Common myeloid progenitor, CD34-positive (primary cell): ENCODE measurements at regions not wholly inside any gene's neighbourhood (a gene's known extent, or its start where the extent isn't known, plus 50 kb on each side); places are given as distances from the start of the nearest gene placed in this dataset.

Experiments
- CTCF ChIA-PET: fragments of 350-600 bp; sonication (Branson Sonifier 250); formaldehyde crosslinking; loops from one replicate; lab custom pipeline; 2021; ENCODE audit warnings: antibody characterized with exemption; lab: Charles Lee
- POLR2A ChIA-PET: fragments of 350-600 bp; sonication (Branson Sonifier 250); formaldehyde crosslinking; loops from one replicate; lab custom pipeline; 2021; ENCODE audit warnings: antibody characterized with exemption; lab: Charles Lee
- DNase-seq, 3 donors: peaks; one replicate each; pipeline versions ENCODE4 v3.0.0 to v3.0.0-alpha.2; 2013
- H3K27ac ChIP-seq, 2 experiments: 1 replicate in 1 of 2; 2 replicates in 1 of 2; pipeline ENCODE4 v1.7.0; 2013; ENCODE audit warnings: inconsistent platforms in 2 of 2, low read length in 2 of 2, mild to moderate bottlenecking in 2 of 2, low read depth in 1 of 2, moderate library complexity in 1 of 2; ENCODE audit not compliant: severe bottlenecking in 2 of 2, insufficient read depth in 1 of 2, poor library complexity in 1 of 2
- H3K27me3 ChIP-seq, 5 experiments: replicated peaks in 2 of 5; 1 replicate in 3 of 5; 2 replicates in 2 of 5; pipeline versions ENCODE4 v1.6.1 to v1.7.0; 2013; ENCODE audit warnings: low read length in 4 of 5, mild to moderate bottlenecking in 2 of 5, moderate library complexity in 2 of 5, inconsistent platforms in 1 of 5; ENCODE audit not compliant: insufficient read depth in 5 of 5, control insufficient read depth in 4 of 5
- H3K36me3 ChIP-seq, 4 experiments: 1 replicate in 2 of 4; 2 replicates in 2 of 4; pipeline versions ENCODE4 v1.6.1 to v1.7.0; 2013; ENCODE audit warnings: low read length in 3 of 4, control low read depth in 1 of 4, mild to moderate bottlenecking in 1 of 4; ENCODE audit not compliant: control insufficient read depth in 4 of 4, insufficient read depth in 4 of 4
- H3K4me1 ChIP-seq, 4 experiments: 1 replicate in 3 of 4; 2 replicates in 1 of 4; pipeline versions ENCODE4 v1.6.1 to v1.7.1; 2013; ENCODE audit warnings: low read length in 3 of 4, mild to moderate bottlenecking in 3 of 4, control low read depth in 1 of 4, inconsistent platforms in 1 of 4, moderate library complexity in 1 of 4; ENCODE audit not compliant: control insufficient read depth in 4 of 4, insufficient read depth in 4 of 4; ENCODE audit errors: control extremely low read depth in 1 of 4
- H3K4me3 ChIP-seq, 7 experiments: 1 replicate in 4 of 7; 2 replicates in 3 of 7; pipeline versions ENCODE4 v1.5.1 to v1.7.0; 2013; ENCODE audit warnings: mild to moderate bottlenecking in 7 of 7, low read length in 6 of 7, moderate library complexity in 6 of 7, inconsistent platforms in 2 of 7, low read depth in 2 of 7, control low read depth in 1 of 7; ENCODE audit not compliant: insufficient read depth in 4 of 7, control insufficient read depth in 1 of 7; ENCODE audit errors: extremely low read depth in 1 of 7
- H3K9me3 ChIP-seq, 5 experiments: 1 replicate in 4 of 5; 2 replicates in 1 of 5; pipeline versions ENCODE4 v1.6.1 to v1.7.1; 2013; ENCODE audit warnings: low read length in 4 of 5, mild to moderate bottlenecking in 2 of 5, inconsistent platforms in 1 of 5, low read depth in 1 of 5, moderate library complexity in 1 of 5; ENCODE audit not compliant: control insufficient read depth in 4 of 5, insufficient read depth in 2 of 5; ENCODE audit errors: control extremely low read depth in 1 of 5
- WGBS: methylation state at CpG from one replicate; pipeline ENCODE4 v1.1.5; 2013; ENCODE audit not compliant: insufficient coverage; 5-methylcytosine and 5-hydroxymethylcytosine counted together

DNA sequence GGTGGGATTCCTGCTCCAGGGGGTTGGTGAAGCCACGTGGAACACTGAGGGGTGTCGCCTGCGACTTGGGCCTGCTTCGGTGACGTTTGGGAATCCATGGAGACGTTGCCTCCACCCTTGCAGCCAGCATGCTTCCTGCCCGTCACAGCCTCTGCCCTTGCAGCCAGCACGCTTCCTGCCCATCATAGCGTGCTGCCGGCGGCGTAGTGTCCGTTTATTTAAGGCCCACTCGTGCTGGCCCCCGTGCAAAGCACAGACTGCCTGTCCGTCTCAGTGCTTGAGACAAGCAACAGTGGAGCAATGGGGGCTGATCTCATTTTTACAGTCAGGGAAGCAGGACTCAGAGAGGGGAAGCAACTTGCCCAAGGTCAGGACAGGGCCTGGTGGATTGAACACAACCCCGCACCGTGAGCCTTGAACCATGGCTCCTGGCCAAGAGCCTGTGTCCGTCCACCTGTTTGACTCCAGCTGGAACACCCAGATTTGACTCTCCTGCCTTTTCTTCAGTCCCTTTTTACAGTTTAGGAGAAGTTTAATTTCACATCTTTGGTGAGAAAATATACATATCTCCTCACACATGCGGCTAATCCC lies 149.6 kb downstream of the TEX29 start:
- POLR2A ChIA-PET, result no interaction called here
- no peaks in the 10 kb centered on the region for H3K36me3 ChIP-seq
- 85% methylated on average over 18 of the region's 20 CpGs for WGBS
- no peak overlapping the region for H3K27ac ChIP-seq
- peaks cover 0 to 6% (median 0%) of the 10 kb centered on the region in 5 experiments for H3K9me3 ChIP-seq
- H3K27me3 ChIP-seq, result peaks cover 0 to 25% (median 2%) of the 10 kb centered on the region in 5 experiments
- CTCF ChIA-PET, result no interaction called here
- H3K4me3 ChIP-seq, result no peak overlapping the region
- no peaks in the 10 kb centered on the region for H3K4me1 ChIP-seq
- DNase-seq, result no peak

DNA sequence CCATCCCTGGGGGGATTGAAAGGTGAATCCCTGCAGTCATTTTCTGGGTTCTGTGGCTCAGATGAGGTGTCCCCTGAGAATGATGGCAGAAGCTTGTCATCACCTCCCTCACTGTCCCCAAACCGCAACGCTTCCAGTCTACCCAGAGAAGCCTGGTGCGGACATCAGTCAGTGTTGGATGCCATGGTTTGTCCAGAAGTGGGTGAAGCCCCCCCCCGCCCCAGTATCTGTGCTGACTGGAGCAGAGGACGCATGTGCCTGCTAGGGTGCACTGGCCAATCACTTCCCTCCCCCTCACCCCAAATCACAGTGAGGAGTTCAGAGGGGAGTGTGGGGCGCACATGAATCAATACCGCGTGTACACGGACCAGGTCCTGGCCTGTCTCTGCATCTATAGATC lies 150.5 kb downstream of the TEX29 start:
- ChIA-PET CTCF (no interaction called here), POLR2A (no interaction called here)
- peaks cover 0 to 6% (median 0%) of the 10 kb centered on the region in 5 experiments for H3K9me3 ChIP-seq
- no peaks in the 10 kb centered on the region for H3K36me3 ChIP-seq
- no peak for DNase-seq
- WGBS, result 98% methylated on average over 7 of the region's 9 CpGs
- no peak overlapping the region for H3K4me3 ChIP-seq
- no peak overlapping the region for H3K27ac ChIP-seq
- H3K4me1 ChIP-seq, result no peaks in the 10 kb centered on the region
- H3K27me3 ChIP-seq, result peaks cover 0 to 22% (median 2%) of the 10 kb centered on the region in 5 experiments

DNA sequence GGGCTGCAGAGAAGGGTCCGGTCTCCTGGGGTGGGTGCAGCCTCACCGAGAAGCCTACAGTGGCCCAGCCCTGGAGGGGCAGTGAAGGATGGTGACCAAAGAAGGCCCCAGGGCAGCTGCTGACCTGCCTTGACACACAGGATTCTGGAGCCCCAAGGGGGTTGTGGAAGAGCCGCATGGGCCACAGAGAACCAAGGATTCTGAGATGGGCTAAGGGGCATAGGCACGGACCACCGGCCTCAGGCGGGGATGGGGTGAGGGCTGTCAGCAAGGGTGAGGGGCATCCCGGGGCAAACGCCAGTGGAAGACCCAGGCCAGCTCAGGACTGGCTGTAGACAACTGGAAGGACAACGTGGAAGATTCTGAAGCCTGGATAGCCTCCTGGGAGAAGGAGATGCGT lies 151.6 kb downstream of the TEX29 start:
- no peaks in the 10 kb centered on the region for H3K36me3 ChIP-seq
- H3K27me3 ChIP-seq, result peaks cover 0 to 16% (median 0%) of the 10 kb centered on the region in 5 experiments
- no peaks in the 10 kb centered on the region for H3K4me1 ChIP-seq
- H3K9me3 ChIP-seq, result no peaks in the 10 kb centered on the region
- CTCF ChIA-PET, result interaction anchor here (1.9 to 3.9 kb wide), 2 partner anchors 12 to 971 kb away, joined by 5 to 33 read pairs; no protein-coding TSS in a partner anchor
- 94% methylated on average over 10 of the region's 10 CpGs for WGBS
- no peak overlapping the region for H3K4me3 ChIP-seq
- POLR2A ChIA-PET, result no interaction called here
- no peak for DNase-seq
- no peak overlapping the region for H3K27ac ChIP-seq

DNA sequence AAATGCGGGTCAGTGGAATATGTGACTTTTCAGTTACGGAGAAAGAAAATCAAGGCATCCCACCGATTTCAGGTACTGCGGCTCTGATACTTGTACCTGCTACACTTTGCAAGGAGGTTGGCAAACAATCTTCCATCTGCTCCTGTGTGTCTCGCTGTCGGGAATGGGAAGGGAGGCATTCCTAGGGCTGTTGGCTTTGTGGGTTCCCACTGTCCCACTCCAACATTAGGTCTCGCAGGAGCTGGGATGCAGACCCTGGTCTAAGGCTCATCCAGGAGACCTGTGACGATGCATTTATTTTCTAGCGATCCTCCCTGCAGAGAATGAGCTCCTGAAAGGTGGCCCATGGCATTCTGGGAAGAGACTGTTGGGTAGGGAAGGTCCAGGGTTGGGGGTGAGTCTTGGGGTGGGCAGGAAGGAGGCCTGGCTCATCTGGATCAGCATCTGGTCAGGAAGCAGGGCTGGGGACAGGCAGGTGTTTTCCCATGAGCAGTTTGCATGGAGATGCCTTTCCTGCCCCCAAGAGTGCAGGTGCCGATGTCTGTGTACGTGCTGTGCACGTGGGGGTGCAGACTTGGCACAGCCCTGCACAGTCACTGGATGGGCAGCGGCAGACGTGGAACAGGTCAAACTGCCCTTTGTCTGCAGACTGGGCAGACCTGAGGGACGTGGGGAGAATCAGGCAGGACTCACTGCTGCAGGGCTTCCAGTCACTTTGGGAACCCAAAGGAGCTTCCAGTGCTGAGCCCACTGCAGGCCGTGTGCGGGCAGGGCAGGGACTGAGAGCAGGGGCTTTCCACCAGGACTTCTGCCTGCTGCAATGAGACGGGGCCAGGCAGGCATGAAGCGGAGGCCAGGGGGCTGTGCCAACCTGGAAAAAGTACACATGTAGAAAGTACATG lies 152.4 kb downstream of the TEX29 start:
- Histone ChIP-seq H3K9me3 (no peaks in the 10 kb centered on the region), H3K4me1 (no peaks in the 10 kb centered on the region), H3K36me3 (no peaks in the 10 kb centered on the region), H3K4me3 (no peak overlapping the region), H3K27ac (no peak overlapping the region), H3K27me3 (peaks cover 0 to 8% (median 0%) of the 10 kb centered on the region in 5 experiments)
- POLR2A ChIA-PET, result no interaction called here
- WGBS, result 84% methylated on average over 13 of the region's 19 CpGs
- DNase-seq, result no peak
- CTCF ChIA-PET, result interaction anchor here (1.9 to 3.9 kb wide), 3 partner anchors 13 to 974 kb away, joined by 5 to 33 read pairs (median 6); no protein-coding TSS in a partner anchor

DNA sequence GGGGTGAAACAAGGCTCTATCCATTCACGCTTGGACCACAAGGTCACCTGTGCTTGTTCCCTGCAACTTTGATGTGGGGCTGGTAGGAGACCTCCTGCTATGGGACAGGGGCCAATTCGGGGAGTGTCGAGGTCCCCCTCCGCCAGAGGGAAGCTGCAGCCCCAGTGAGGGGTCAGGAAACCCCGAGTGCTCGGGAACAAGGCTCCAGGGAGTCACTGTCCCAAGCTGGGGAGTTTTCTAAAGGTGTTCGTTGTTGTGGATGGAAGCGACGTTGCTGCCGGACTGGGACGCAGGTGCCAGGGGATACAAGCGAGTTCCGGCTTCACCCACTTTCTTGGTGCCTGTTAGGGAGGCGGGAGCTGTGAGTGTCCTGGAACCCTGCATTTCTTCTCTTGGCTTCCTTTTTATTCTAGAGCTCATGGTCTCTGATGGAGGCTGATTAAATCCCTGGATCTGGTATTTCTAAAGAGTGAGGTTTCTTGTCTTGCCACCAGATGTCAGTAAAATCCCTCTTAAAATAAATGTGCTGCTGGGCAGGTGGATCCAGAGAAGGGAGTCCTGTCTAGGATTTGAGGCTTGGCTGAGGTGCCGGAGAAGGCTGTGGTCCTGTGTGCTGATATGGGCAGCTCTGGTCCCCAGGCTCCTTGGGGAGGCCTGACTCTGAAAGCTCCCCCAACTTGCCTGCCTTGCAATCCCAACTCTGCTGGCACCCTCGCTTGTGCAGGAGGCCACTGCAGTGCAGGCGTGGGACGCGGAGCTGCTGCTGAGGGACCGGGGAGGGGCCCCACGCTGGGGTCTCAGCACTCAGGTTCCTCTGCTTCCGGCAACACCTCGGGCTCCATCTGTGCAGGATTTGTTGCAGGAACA lies 153.9 kb downstream of the TEX29 start:
- no peaks in the 10 kb centered on the region for H3K36me3 ChIP-seq
- no peak overlapping the region for H3K27ac ChIP-seq
- no peaks in the 10 kb centered on the region for H3K4me1 ChIP-seq
- DNase-seq, result peak; percentile 20 to 60 (median 52)
- CTCF ChIA-PET, result interaction anchor here (0.7 to 3.9 kb wide), 11 partner anchors 9 to 1134 kb away, joined by 3 to 33 read pairs (median 3); no protein-coding TSS in a partner anchor
- POLR2A ChIA-PET, result no interaction called here
- no peak overlapping the region for H3K4me3 ChIP-seq
- H3K27me3 ChIP-seq, result peaks cover 0 to 5% (median 0%) of the 10 kb centered on the region in 5 experiments
- H3K9me3 ChIP-seq, result no peaks in the 10 kb centered on the region
- WGBS, result 75% methylated on average over 17 of the region's 23 CpGs

DNA sequence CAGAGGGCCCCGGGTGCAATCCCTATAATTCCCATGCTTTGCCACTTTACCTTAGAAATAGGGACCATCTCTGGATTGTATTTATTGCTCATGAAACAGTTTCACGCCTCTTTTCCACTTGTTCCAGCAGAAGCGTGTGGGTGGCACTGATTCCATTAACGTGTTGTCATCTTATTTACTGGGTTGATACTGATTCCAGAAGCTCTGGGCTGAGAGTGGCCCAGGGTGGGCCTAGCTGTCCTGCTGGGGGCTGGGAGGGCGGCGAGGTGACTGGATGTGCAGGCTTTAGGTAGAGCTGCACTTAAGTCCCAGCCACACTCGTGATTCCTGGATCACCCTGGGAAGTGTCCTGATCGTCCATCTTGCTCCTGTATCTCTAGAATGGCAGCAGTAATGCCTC lies 155.0 kb downstream of the TEX29 start:
- ChIA-PET CTCF (interaction anchor here (1.5 to 2.5 kb wide), 2 partner anchors 961 to 968 kb away, joined by 3 to 20 read pairs; no protein-coding TSS in a partner anchor), POLR2A (no interaction called here)
- no peak overlapping the region for H3K27ac ChIP-seq
- no peaks in the 10 kb centered on the region for H3K9me3 ChIP-seq
- no peaks in the 10 kb centered on the region for H3K4me1 ChIP-seq
- no peak for DNase-seq
- H3K27me3 ChIP-seq, result peaks cover 0 to 11% (median 1%) of the 10 kb centered on the region in 5 experiments
- 93% methylated on average over 5 of the region's 8 CpGs for WGBS
- no peaks in the 10 kb centered on the region for H3K36me3 ChIP-seq
- no peak overlapping the region for H3K4me3 ChIP-seq
